AG20443 (cell line): ENCODE measurements at regions not wholly inside any gene's neighbourhood (a gene's known extent, or its start where the extent isn't known, plus 50 kb on each side); places are given as distances from the start of the nearest gene placed in this dataset.
"Not testable (repeated sequence)": the region's sequence is repeated elsewhere in the genome, so short reads cannot be mapped to it uniquely, and the experiment has no call there.

Experiments
- DNase-seq: peaks from one replicate; pipeline ENCODE4 v3.0.0; 2012; ENCODE audit warnings: low spot score, mixed read lengths

- no peak for DNase-seq
Observed at GRCh38 chr13:90336507-90336906, 1011.0 kb upstream of the MIR17HG start.

- DNase-seq: not testable (repeated sequence)
Observed at GRCh38 chr13:90341348-90341747, 1006.1 kb upstream of the MIR17HG start.

GRCh38 chr13:90348477-90349136, 998.9 kb upstream of the MIR17HG start:
- DNase-seq: not testable (repeated sequence)

DNA sequence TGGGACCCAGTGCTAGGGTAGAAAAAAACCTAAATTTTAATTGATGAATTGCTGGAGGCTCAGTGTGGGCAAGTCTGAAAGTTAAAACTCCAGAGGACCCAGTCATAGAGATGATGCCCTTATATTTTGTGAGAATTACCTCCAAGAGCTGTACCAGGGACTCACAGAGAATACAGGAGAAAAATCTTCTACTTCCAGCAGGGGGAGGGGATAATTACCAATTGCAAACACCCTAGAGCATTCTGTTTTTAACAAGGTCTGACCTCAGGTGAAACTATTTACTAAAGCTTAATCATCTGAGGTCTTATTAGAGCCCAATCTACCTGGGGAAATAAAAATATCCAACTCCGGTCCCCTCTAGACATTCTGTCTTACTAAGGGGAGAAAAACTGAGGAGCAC, 994.7 kb upstream of the MIR17HG start:
- DNase-seq: no peak

DNA sequence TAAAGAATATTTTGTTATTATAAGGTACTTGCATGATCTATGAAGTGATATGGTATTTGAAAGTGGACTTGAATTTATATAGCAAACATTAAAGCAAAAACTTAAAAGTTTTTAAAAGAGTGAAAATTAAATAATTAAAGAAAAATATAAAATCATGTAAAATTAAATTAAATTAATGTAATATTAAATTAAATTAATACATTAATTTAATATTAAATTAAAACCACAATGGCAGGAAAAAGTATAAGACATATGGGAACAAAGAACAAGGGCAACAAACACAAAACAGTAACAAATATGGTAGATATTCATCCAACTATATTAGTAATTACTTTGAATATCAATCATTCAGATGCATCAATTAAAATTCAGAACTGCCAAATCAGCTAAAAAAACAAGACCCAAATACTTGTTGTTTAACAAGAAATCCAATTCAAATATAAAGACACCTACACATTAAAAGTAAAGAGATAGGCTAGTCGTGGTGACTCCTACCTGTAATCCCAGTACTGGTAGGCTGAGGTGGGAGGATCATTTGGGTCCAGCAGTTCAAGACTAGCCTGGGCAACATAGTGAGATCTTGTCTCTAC, 992.2 kb upstream of the MIR17HG start:
- no peak for DNase-seq

DNA sequence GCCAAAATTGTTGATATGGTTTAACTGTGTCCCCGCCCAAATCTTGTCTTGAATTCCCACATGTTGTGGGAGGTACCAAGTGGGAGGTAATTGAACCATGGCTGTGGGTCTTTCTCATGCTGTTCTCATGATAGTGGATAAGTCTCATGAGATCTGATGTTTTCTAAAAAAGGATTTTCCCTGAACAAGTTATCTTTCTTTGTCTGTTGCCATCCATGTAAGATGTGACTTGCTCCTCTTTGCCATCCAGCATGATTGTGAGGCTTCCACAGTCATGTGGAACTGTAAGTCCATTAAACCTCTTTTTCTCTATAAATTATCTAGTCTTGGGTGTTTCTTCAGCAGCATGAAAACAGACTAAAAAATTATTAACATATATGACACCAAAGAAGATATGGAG, 986.7 kb upstream of the MIR17HG start:
- DNase-seq: no peak

DNA sequence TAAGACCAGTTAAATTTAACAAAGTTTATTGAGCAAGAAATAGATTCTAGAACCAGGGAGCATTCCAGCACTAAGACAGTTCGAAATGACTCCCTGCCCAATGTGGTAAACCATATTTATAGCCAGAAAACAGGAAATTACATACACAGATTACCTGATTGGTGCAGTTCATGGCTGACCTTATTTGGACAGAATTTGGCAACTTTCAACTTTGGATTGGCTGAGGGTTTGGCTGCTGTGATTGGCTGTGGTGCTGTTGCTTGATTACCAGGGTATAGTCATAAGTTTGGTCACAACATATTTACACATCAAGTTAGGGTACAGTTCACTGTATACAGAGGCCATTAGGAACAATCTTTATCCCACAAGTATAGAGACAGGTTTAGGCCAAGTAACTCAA, 984.8 kb upstream of the MIR17HG start:
- DNase-seq: no peak

GRCh38 chr13:90365130-90365529, 982.4 kb upstream of the MIR17HG start:
- peak; percentile 11 for DNase-seq

DNA sequence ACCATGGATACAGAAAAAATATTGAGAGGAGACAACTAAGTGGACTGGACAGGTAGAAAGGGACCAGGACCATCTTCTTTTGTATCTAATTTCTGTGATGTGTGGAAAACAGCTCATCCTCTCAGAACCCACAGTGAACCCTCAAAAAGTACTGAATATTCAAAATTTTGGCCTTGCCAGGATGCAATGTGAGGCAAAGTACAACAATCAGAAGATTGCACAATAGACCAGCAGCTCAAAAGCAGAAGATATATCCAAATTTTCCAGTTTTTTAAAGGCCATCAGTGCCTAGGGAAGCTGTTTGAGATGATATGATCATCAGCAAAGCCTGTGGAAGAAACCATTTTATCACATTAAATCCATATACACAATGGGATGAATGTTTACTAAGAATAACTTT, 973.3 kb upstream of the MIR17HG start:
- DNase-seq: no peak

- DNase-seq: no peak
Observed at GRCh38 chr13:90375851-90376250, 971.6 kb upstream of the MIR17HG start.

- no peak for DNase-seq
Observed at GRCh38 chr13:90382425-90382824, 965.1 kb upstream of the MIR17HG start.

- no peak for DNase-seq
Observed at GRCh38 chr13:90385781-90386489, 961.6 kb upstream of the MIR17HG start.

GRCh38 chr13:90388887-90389452, 958.5 kb upstream of the MIR17HG start:
- DNase-seq: no peak

DNA sequence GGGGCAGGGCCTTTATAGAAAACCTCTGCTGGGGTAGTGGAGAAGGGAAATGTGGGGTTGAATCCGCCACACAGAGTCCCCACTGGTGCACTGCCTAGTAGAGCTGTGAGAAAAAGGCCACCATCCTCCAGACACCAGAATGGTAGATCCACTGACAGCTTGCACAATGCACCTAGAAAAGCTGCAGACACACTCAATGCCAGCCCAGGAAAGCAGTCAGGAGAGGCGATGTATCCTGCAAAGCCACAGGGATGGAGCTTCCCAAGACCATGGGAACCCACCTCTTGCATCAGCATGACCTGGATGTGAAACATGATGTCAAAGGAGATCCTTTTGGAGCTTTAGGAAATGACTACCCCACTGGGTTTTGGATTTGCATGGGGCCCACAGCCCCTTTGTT, 958.0 kb upstream of the MIR17HG start:
- DNase-seq: no peak

GRCh38 chr13:90393408-90393807, 954.1 kb upstream of the MIR17HG start:
- DNase-seq: no peak

DNA sequence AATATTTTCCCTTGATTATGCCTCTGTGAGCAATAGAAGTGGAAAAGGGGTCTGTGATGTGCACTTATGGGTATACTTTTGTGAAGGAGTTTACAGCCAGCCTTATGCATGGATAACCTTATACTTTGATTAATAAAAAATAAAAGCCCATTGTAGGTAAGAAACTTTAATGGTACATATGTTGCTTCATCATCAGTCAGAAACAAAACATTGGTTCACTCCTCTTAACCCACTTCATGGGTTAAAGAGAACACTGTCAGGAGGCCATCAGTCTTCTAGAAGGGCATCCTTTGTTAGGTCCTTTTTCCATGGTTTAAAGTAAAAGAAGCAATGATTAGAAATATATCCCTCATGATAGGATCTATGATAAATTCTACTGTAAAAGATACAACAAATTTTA, 952.1 kb upstream of the MIR17HG start:
- DNase-seq: no peak

GRCh38 chr13:90395846-90396245, 951.6 kb upstream of the MIR17HG start:
- DNase-seq: no peak

DNA sequence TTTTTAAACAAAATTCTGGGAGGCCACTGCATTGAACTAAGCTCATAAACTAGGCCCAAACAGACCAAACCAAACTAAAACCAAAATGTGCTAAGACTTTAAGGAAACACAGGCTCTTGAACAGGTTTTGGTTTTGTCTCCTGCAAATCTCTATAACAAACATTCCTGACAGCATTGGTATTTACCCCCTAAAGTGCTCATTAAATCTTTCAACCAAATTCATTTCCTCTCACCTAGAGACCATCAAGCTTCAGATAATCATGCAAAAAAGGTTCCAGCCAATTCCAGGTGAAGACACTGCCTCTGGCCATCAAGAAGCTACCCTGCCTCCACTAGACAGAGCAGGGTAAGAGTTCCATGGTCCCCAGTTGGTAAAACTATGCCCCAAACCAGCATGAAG, 951.2 kb upstream of the MIR17HG start:
- no peak for DNase-seq

DNA sequence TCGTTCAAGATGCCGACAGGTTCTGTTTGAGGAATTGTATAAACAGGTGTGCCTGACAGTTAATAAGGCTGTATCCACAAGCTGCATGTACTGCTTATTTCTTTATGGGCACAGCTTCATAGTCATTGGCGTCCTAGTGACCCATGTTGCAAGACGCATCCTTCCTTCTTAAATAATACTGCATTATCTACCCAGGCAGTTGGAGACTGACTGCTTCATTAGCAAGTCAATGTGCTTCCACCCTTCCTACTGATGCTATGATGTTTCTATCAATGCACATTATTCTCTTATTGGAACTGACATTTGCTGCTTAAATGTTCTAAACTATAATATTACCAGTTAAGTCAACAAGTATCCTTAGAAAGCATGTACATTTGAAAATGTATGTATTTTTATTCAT, 950.0 kb upstream of the MIR17HG start:
- DNase-seq: no peak

GRCh38 chr13:90400372-90400771, 947.1 kb upstream of the MIR17HG start:
- DNase-seq: no peak

DNA sequence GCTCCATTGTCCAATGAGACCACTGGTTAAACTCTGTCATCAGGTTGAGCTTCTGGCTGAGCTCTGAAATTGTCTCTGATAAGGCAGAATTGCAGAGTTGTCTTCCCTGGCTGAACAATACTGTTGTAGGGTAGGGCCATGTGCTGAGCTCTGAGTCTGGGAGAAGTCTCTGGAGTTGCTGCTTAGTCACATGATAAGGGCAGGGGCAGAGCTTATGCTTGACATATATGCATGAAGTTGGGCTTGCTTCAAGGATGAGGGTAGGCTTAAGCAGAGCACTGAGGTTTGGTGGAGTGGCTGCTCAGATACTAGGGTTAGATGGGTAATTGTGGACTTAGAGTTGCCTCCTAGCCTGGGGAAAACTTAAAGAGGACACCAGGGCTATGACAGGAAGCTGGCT, 946.3 kb upstream of the MIR17HG start:
- no peak for DNase-seq

DNA sequence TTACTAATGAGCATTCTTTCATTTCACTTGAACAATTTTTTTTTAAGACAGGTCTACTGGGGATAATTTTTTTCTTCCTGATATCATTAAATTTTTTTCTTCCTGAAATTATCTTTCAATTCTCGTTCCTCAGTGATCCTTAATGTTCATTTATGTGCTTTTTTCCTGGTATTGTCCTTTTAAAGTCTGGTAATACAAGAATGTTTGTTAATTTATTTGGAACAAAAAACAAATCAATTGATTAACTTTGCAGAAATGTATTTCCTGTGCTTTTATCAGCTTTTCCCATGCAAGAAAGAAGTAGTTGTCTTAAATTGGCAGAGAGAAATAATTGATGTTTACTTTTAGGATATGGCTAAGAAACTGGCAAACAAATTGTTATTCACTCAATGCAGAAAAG, 945.4 kb upstream of the MIR17HG start:
- DNase-seq: no peak

DNA sequence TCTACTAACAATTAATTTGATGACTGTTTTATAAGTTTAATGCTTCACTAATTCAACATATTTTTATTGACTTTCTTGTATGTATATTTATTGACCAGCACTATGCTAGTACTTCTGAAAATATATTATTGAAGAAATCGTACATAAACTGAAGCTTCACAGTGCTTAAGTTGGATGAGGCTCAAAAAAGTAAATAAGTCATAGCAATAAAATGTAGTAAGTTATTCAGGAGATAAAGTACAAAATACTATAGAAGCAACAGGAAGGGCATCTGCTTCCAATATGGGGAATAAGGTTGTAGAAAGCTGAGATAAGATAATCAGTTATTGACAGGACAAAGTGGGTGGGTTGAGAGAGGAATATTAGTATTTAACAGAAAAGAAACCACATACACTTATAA, 944.9 kb upstream of the MIR17HG start:
- DNase-seq: no peak
